ENCODE measurements at regions not wholly inside any gene's neighbourhood (a gene's known extent, or its start where the extent isn't known, plus 50 kb on each side); places are given as distances from the start of the nearest gene placed in this dataset.
A peak's percentile ranks its signal among the peaks of the same experiment; 100 is the strongest.
"Not testable (repeated sequence)": the region's sequence is repeated elsewhere in the genome, so short reads cannot be mapped to it uniquely, and the experiment has no call there.

DNA sequence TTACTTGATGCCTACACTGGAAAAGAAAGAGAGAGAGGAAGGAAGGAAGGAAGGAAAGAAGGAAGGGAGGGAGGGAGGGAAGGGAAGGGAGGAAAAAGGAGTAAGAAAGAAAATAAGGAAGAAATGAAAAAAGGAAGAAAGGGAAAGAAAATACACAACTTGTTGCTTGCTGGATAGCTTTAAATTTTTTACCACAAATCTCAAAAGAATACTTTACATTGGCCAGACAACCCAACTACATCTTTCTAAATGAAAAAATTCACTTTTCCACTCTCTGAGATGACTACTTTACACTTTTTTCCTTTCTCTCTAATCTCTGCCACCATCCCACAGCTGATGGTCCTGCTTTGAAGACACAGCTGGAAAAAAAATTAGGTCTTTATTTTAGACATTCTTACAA is 228.9 kb upstream of the FAM78B start:
- DNase-seq: no peak

DNA sequence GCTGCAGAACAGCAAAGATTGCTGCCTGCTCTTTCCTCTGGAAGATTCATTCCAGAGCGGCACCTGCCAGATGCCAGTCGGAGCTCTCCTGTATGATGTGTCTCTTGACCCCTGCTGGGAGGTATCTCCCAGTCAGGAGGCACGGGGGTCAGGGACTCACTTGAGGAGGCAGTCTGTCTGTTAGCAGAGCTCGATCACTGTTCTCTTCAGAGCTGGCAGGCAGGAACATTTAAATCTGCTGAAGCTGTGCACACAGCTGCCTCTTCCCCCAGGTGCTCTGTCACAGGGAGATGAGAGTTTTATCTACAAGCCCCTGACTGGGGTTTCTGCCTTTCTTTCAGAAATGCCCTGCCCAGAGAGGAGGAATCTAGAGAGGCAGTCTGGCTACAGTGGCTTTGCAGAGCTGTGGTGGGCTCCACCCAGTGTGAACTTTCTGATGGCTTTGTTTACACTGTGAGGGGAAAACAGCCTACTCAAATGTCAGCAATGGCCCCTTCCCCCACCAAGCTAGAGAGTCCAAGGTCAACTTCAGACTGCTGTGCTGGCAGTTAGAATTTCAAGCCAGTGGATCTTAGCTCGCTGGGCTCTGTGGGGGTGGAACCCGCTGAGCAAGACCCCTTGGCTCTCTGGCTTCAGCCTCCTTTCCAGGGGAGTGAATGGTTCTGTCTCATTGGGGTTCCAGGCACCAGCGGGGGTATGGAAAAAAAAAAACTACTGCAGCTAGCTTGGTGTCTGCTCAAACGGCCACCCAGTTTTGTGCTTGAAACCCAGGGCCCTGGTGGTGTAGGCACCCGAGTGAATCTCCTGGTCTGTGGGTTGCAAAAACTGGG is 242.7 kb upstream of the FAM78B start:
- DNase-seq: not testable (repeated sequence)

DNA sequence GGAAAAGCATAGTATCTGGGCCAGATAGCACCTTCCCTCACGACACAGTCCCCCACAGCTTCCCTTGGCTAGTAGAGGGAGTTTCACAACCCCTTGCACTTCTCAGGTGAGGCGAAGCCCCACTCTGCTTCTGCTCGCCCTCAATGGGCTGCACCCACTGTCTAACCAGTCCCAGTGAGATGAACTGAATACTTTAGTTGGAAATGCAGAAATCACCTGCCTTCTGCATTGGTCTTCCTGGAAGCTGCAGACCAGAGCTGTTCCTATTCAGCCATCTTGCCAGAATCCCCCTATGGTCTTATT is 243.2 kb upstream of the FAM78B start:
- DNase-seq: no peak

DNA sequence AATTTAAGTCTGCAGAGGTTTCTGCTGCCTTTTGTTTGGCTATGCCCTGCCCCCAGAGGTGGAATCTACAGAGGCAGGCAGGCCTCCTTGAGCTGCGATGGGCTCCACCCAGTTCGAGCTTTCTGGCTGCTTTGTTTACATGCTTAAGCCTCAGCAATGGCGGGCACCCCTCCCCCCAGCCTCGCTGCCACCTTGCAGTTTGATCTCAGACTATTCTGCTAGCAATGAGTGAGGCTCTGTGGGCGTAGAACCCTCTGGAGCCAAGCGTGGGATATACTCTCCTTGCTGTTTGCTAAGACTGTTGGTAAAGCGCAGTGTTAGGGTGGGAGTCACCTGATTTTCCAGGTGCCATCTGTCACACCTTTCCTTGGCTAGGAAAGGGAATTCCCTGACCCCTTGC is 250.0 kb upstream of the FAM78B start:
- not testable (repeated sequence) for DNase-seq

DNA sequence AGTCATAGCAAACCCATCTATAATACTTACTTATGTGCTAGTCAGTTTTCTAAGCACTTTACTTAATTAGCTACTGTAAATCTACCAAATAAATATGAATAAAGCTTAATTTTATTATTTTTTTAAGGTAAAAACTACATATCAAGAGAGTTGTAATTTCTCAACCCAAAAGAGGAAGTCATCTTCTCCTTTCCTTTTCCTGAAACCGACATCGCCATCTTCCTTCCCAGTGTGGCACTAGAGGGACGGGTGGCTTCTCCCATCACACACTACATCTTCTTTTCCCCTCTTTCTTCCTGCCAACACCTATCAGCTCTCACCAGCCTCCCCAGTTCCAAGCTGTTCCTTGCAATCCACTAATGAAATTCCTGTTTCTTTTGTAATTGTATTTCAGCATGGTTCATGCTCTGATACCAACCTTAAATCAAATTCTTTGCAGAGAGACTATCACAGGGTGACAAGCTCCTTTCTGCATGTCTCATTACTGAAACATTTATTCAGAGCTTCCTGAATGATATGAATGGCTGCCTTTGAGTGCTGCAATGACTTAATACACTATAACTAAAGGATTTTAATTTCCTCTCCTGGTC is 251.6 kb upstream of the FAM78B start:
- DNase-seq: no peak

DNA sequence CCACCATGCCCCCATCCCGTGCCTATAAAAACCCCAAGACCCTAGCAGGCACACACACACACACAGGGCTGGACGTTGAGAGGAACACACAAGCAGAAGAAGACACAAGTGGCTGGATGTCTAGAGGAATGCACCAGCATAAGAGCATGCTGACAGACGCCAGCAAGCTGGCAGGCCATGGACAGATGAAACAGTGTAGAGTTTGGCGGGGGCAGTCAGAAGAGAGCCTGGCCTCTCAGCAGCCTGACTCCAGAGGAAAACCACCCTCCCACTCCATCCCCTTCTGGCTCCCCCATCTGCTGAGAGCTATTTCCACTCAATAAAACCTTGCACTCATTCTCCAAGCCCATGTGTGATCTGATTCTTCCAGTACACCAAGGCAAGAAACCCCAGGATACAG is 255.8 kb upstream of the FAM78B start:
- DNase-seq: not testable (repeated sequence)

DNA sequence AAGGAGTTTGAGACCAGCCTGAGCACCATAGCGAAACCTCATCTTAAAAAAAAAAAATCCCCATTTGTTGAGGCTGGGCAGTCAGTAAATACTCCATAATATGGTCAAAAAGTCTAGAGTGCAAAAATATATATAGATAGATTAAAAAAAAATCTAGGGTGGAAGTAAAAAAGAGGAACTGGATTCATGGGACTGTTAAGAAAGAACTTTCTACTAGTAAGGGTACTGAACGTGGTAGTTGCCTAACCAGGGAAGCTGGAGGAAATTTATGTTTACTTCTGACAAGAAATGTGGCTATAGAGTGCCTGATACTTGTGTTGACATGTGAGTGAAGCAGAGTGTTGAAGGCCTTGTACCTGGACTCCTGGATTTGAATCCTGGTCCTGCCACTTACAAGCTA is 265.9 kb upstream of the FAM78B start:
- peak; percentile 36 for DNase-seq

DNA sequence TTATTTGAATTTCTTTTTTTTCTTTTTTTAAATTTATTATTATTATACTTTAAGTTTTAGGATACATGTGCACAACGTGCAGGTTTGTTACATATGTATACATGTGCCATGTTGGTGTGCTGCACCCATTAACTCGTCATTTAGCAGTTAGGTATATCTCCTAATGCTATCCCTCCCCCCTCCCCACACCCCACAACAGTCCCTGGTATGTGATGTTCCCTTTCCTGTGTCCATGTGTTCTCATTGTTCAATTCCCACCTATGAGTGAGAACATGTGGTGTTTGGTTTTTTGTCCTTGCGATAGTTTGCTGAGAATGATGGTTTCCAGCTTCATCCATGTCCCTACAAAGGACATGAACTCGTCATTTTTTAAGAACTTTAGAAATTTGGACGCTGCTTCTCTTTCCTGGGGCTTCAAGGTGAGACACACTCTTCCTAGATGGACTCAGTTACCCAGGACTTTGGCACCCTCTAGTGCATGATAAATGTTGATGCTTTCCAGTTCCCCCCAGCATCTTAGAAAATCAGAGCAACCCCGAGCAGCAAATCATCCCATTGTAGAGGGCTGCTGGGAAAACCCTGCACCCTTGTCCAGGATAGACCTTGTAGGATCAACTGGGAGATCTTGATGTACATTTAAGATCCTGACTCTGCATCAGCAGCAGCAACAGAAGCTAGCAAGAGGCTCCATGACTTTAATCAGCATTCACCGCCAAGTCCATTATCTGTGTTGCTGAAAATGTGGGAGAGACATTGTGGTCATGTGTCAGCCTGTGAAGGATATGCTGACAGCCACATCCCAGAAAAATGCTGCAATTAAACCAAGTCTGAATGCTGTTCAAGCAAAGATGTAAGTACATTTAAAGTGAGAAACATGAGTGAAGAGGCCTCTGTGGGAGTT is 266.9 kb upstream of the FAM78B start:
- DNase-seq: peak; percentile 46

DNA sequence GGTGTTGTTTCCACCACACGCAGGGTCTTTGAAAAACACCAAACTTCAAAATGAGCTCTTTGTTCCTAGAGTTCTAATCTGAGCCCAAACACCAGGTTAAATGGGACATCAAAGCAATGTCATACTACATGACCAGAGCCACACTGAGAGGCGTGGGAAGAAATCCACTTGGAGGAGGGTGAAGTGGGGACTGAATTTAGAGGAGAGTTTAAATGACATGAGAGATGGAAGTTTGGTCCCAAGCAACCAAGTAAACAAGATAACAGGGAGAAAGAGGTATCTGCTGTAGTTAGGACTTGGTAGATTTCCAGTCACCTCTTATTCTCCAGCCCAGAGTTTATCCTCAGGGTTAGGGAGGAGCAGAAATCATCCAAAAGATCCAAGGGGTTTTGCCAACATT is 290.9 kb upstream of the FAM78B start:
- no peak for DNase-seq

DNA sequence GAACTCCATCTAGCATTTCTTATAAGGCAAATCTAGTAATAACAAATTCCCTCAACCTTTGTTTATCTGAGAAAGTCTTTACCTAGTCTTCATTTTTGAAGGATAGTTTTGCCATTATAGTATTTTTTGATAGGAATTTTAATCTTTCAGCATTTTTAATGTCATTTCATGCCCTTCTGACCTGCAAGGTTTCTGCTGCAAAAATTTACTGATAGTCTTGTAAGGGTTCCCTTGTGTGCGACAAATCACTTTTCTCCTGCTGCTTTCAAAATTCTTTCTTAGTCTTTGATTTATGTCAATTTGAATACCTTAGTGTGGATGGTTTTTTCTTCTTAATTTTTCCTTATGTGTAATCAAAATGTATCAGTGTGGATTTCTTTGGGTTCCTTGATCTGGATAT is 297.5 kb upstream of the FAM78B start:
- no peak for DNase-seq

DNA sequence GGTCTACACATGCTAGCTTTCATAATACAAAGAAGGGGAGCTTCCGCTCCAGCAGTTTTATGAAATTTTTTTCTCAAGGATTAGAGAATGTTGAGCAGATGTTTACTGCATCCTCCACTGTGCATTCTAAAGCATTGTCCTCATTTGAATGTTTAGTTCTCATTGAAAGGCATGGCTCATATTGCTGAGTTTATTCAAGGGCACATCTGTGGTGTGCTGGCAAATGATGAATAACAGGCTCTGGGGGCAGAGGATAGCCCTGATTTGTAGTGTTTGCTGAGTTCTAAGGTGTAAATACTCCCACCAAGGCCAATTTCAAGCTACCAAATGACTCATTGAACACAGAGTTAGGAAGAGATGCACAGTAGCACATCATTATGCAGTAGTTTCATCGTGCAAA is 303.2 kb upstream of the FAM78B start:
- DNase-seq: no peak

DNA sequence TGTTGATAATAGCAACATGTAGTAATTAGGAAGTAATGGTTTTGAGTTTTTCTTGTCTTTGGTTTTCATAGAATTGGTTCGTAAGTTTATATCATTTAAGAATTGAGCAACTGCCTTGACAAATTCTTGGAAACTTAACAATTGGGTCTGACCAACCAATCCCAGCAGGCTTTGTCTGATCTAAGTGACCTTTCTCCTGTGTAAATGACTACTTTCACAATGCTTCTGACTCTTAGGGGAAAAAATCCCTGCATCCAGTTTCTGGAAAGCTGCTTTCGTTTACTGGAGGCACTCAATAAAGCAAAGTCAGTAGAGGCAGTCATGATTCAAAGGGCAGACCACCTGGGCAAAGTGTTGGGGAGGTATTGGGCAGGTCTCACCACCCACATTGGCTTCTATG is 303.6 kb upstream of the FAM78B start:
- DNase-seq: peak; percentile 9

DNA sequence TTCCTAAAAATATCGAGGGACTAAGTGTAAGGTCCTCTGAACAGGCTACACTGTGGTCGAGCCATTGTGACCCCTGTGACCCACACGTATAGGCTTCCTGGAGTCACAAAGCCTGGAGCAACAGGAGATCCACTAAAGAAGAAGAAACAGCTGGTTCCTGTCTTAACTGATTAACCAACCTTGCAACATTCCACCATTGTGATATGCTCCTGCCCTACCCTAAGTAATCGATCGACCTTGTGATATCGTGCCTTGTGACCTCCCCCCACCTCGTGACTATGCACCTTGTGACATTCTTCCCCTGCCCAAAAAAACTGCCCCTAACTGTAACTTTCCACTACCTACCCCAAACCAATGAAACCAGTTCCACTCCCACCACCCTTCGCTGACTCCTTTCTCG is 304.6 kb upstream of the FAM78B start:
- peak; percentile 33 for DNase-seq

DNA sequence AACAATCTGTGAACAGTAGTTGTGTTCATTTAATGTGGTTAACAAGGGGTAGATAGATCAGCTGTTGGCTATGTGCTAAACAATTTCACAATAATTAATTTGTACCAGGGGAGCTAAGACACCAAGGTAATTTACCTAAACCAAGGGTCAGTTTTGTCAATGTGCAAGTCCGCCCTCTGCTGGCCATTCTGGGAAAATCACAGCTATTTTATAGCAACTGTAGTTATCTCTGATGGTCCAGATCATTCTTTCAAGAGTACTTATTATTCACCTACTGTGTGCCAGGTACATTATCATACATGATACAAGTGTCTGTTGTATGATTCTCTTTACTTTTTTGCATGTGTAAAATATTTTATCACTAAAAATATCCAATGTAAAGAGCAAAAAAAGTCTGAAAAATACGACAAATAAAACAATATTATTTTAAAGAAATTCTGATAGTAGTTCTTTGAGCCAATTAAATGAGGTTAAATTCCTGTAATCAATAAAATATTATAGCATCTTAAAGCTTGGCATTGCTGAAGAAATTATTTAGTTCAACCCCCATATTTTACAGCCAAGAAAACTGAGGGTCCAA is 312.3 kb upstream of the FAM78B start:
- DNase-seq: peak; percentile 75

DNA sequence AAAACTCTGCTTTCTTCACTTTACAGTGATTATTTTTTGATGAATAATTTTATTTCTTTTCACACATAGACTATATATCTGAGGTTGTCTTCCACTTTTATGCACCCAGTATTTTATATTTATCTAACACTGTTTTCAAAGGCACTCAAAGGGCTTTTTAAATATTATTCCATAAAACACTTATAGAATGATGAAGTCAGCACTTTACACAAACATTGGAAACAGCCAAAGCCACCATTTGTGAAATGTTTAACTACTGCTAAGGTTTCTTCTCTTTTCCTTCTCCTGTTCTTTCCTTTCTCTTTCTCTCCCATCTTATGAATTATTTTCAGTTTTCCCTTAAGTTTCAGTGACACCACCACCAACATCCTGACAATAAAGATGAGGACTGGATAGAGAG is 317.7 kb upstream of the FAM78B start:
- no peak for DNase-seq

DNA sequence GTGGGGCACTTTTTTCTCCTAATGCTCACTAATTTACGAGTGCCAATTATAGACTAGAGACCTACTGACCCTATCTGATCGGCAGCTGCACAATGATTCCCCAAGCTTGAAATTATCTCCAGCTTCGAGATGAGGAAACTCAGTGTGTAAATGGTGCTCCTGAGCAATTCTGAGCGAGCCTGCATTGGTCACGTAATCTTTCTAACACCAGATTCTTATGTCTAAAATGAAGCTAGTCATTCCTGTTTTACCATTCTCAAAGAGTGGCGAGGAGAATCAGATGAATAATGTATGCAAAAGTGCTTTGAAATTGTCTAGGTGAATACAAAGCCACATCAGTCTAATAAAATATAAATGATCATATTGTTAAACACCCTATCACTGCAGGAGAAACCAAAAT is 318.1 kb upstream of the FAM78B start:
- peak; percentile 50 for DNase-seq

DNA sequence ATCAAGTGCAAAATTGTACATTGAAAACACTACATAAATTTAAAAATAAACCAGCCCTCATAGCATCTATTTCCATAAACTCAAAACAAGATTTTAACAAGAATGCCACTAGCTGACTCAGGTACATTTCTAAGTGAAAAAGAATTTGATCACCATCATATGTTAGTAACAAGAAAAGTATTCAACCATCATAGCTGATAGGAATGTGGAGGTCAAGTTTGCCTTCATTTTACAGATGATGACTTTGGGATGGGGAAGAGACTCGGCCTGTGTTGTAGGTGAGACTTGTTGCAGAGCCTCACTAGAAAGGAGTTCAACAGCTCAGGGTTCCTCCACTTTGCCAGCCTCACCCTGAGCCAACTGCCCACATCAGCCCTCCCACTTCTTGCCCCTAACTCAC is 318.8 kb upstream of the FAM78B start:
- DNase-seq: no peak

DNA sequence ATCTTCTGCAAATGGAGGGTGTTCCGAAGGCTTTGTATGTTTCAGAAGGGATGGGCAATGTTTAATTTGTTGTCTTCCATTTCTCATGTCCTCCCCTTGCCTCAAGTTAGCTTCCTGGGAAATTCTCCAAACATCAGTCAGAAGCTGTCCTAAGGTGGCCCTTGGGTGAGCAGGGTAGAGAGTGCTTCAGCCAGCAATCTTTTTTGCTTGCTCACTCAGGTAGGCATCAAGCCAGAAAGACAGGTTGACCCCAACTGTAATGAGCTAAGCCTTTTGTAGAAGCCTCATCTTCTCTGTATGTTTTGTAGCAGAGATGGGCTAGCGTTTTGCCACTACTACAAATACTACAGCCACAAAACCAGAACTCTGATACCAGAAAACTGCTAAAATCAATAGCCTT is 321.5 kb upstream of the FAM78B start:
- peak; percentile 37 for DNase-seq

DNA sequence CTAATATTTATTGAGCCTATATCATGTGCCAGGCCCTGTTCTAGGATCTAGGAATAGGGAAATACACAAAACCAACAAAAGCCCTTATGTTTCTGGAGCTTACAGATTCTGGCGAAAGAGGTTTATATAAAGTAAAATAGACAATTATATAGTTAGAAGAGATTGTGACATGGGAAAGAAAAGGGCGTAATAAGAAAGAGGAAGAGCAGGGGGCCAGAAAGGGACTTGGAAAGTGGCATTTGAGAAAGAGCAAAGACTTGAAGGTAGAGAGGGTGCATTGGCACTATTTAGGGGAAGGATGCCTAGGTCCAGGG is 322.5 kb upstream of the FAM78B start:
- DNase-seq: no peak

DNA sequence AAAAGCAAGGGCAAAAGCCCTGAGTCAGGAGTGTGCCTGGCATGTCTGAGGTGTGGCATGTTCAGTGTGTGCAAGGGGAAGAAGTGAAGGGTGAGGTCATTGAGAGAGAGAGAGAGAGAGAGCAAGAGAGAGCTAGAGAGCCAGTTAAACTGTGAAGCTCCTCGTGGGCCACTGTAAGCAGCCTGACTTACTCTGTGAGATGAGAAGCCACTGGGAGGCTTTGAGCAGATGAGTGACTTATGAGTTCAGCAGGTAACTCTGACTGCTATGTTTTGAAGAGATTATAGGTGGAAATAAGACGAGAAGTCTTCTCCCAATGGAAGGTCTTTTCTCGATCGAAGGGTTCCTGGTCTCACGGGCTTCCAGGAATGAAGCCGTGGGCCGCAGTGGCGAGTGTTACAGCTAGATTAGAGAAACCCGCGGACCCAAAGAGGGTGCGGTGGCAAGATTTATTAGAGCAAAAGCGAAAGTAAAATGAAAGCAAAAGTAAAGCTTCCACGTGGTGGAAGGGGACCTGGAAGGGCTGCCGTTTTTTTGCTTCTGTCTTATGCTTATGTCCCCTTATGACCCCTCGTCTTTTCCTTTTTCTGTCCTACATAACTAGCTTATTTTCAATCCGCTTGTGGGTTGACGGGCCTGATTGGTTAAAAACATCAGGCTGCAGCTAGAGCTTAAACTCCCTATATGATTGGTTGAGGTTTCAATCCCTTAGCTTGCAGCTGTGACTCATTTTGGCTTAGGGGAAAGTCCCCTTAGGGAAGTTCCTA is 323.1 kb upstream of the FAM78B start:
- peak; percentile 98 for DNase-seq

DNA sequence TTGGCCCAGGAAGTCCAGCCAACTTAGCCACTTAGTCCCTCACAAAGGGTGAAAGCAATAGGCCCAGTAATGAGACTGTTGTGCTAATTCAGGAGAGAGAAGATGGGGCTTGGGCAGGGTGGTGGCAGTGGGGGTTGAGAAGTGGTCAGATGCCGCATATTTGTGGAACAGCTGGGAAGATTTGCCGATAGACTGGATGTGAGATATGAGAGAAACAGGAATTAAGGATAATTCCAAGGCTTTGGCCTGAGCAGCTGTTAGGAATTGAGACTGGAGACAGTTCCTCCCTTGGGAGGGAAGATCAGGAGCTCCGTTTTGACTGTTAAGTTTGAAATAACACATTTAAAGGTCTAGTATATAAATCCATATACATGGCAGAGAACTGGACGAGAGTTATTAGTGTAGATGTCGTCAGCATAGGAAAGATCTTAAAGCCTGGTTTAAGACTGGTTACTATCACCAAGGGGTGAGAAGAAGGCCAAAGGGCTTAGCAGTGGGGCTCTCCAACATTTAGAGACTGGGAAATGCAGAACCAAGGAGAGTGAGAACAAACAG is 323.7 kb upstream of the FAM78B start:
- DNase-seq: no peak

DNA sequence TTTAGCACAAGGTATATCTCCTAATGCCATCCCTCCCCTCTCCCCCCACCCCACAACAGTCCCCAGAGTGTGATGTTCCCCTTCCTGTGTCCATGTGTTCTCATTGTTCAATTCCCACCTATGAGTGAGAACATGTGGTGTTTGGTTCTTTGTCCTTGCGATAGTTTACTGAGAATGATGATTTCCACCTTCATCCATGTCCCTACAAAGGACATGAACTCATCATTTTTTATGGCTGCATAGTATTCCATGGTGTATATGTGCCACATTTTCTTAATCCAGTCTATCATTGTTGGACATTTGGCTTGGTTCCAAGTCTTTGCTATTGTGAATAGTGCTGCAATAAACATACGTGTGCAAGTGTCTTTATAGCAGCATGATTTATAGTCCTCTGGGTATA is 327.0 kb upstream of the FAM78B start:
- not testable (repeated sequence) for DNase-seq

DNA sequence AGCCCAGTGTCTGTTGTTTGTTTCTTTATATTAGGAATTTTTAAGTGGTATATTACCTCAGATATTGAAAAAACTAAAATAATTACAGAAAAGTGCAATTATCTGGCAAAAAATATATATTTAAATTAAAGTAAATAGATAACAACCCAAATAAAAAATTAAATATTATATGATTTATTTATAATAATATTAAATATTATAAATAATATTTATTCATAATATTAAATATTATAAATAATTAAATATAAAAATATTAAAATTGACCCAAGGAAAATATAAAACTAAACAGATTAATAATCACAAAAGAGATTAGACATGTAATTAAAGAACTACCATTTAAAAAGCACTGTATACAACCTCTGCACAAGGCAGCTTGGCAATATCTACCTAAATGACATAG is 331.9 kb upstream of the POGK start:
- no peak for DNase-seq

Measured in OCI-M1 (cell line).